C4-2B (cell line): ENCODE measurements at regions not wholly inside any gene's neighbourhood (a gene's known extent, or its start where the extent isn't known, plus 50 kb on each side); places are given as distances from the start of the nearest gene placed in this dataset.

Experiments
- ZFX ChIP-seq: fragments of 450-650 bp; IDR thresholded peaks from 2 replicates; pipeline ENCODE4 v1.6.1; 2017
- TF ChIP-seq, protein P1 (sequence below): fragments of 450-650 bp; conservative IDR thresholded peaks from 2 replicates; pipeline ENCODE4 v1.5.1; 2017; ENCODE audit warnings: mild to moderate bottlenecking

DNA sequence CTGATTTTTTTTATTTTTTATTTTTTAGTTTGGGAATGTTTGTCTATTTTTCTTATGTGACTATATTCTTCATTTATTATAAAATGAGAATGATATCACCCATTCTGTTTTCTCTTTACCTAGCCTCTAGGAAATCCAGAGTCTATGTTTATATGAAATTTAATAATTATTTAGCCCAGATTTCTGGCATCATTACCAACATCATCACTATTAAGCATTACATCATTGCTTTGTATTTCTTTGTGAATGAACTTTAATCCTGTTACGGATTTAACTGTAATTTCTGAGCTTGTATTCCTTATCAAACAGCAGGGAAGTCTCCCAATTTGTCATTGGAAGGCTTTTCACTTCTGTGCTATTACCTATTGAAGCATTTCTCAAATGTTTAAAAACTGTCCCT is 72.7 kb upstream of the NOX3 start:
- TF ChIP-seq, protein P1, sequence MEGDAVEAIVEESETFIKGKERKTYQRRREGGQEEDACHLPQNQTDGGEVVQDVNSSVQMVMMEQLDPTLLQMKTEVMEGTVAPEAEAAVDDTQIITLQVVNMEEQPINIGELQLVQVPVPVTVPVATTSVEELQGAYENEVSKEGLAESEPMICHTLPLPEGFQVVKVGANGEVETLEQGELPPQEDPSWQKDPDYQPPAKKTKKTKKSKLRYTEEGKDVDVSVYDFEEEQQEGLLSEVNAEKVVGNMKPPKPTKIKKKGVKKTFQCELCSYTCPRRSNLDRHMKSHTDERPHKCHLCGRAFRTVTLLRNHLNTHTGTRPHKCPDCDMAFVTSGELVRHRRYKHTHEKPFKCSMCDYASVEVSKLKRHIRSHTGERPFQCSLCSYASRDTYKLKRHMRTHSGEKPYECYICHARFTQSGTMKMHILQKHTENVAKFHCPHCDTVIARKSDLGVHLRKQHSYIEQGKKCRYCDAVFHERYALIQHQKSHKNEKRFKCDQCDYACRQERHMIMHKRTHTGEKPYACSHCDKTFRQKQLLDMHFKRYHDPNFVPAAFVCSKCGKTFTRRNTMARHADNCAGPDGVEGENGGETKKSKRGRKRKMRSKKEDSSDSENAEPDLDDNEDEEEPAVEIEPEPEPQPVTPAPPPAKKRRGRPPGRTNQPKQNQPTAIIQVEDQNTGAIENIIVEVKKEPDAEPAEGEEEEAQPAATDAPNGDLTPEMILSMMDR: no peak
- no peak for TF ChIP-seq ZFX
